ENCODE measurements at regions not wholly inside any gene's neighbourhood (a gene's known extent, or its start where the extent isn't known, plus 50 kb on each side); places are given as distances from the start of the nearest gene placed in this dataset.

DNA sequence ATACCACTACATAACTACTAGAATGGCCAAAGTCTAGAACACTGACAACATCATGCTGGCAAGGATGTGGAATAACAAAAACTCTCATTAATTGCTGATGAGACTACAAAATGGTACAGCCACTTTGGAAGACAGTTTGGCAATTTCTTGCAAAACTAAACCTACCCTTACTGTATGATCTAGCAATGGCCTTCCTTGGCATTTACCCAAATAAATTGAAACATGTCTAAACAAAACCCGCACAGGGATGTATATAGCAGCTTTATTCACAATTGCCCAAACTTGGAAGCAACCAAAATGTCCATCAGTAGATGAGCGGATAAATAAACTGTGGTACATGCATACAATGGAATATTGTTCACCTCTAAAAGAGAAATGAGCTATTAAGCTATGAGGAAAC, 87.9 kb upstream of the SLC24A5 start:
- TF ChIP-seq, protein P1, sequence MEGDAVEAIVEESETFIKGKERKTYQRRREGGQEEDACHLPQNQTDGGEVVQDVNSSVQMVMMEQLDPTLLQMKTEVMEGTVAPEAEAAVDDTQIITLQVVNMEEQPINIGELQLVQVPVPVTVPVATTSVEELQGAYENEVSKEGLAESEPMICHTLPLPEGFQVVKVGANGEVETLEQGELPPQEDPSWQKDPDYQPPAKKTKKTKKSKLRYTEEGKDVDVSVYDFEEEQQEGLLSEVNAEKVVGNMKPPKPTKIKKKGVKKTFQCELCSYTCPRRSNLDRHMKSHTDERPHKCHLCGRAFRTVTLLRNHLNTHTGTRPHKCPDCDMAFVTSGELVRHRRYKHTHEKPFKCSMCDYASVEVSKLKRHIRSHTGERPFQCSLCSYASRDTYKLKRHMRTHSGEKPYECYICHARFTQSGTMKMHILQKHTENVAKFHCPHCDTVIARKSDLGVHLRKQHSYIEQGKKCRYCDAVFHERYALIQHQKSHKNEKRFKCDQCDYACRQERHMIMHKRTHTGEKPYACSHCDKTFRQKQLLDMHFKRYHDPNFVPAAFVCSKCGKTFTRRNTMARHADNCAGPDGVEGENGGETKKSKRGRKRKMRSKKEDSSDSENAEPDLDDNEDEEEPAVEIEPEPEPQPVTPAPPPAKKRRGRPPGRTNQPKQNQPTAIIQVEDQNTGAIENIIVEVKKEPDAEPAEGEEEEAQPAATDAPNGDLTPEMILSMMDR (conservative IDR thresholded peaks at IDR 0.05; ENCODE audit: control insufficient read depth, insufficient read depth, low read depth, low read length), result no peak
- H3K4me3 ChIP-seq (ENCODE audit: control insufficient read depth, low read depth, low read length), result no peak overlapping the region
- no peak for DNase-seq (ENCODE audit: low read depth)

DNA sequence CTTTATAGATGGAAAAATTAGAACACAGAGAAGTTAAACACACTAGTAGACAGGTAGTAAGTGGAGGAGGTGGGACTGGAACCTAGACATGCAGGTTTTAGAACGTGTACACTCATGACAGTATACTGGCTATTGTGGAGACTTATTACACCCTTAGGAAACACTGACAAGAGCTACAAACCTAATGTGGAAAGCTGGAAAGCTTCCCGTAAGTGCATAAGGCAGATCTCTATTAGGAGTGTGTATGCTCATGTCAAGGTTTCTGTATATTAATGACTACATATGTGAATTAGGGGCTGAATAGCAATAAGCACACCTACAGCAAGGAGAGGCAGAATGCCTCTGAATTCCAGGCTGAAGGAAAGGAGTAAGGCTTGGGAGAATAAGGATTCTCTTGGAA, 82.6 kb upstream of the SLC24A5 start:
- H3K4me3 ChIP-seq (ENCODE audit: control insufficient read depth, low read depth, low read length), result no peak overlapping the region
- TF ChIP-seq, protein P1 (conservative IDR thresholded peaks at IDR 0.05; ENCODE audit: control insufficient read depth, insufficient read depth, low read depth, low read length), result no peak
- DNase-seq (ENCODE audit: low read depth), result no peak

DNA sequence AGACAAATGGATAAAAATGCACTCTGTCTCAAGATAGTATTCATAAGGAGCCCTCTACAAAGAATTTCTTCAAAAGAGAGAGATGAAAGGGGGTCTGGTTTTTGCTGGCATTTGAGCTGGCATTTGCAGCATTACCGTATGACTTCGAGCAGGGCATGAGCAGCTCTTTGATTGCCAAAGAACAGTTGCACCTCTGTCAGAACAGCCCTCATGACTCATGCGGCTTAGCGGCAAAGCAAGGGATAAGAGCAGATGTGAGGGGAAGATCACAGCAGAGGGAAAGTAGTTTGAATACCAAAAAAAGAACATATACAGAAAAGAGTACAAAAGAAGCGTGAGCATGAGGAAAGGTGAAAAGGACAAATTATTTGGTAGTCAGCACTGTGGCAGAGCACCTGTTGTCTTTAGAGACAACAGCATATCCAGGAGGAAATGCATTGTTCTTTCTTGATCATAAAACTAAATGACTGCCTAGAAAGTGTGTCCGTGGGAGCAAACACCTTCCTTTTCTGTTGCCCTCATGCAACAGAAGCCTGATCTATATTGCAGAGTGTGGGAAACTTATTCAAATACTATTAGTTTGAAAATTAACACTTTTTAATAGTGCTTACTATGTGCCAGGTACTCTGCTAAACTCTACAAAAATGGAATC, 80.5 kb upstream of the SLC24A5 start:
- H3K4me3 ChIP-seq (ENCODE audit: control insufficient read depth, low read depth, low read length), result no peak overlapping the region
- peak; percentile 43 for DNase-seq (ENCODE audit: low read depth)
- TF ChIP-seq, protein P1 (conservative IDR thresholded peaks at IDR 0.05; ENCODE audit: control insufficient read depth, insufficient read depth, low read depth, low read length), result no peak

DNA sequence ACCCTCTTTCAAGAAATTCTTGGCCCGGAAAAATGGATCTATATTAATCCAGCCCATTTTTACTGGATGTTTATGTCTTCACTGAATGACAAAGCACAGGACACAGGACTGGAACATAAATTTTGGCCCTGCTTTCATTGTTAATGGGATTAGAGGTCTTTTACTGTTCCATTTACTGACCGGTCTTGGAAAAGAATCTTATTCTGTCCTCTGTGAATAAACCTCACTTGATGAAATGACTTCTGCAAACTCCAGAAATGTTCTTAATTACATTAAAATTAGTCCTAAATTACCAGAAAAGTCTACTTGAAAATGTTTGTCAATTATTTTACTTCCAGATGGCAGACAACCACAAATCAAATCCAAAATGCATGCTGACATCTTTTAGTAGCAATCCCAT, 79.3 kb upstream of the SLC24A5 start:
- TF ChIP-seq, protein P1 (conservative IDR thresholded peaks at IDR 0.05; ENCODE audit: control insufficient read depth, insufficient read depth, low read depth, low read length), result no peak
- DNase-seq (ENCODE audit: low read depth), result no peak

DNA sequence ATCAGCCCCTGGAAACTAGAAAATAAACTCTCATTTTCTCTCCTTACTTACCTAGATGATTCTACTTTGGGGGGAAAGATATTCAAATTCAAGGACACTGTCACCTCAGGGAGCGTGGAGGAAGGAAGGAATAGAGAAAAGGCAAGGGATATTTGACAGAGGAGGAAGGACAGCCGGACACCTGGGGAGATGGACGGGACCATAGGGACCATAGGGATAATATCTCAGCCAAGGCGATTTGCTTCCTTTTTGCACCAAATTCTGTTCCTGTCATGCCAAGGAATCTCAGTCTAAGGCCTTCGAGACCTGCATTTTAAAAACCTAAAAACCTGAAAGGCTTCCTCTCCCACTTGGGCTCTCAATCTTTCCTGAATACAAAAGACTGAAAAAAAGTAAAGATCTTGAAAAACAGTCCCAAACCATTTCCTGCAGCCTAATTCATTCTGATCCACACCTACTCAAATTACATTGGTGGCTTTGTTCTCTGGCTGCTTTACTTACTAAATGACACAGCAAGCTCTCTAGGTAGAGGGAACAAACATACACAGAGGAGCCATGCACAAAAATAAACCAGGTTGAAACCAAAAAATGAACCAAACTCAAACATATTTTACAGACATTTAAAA, 73.9 kb upstream of the SLC24A5 start:
- TF ChIP-seq, protein P1 (conservative IDR thresholded peaks at IDR 0.05; ENCODE audit: control insufficient read depth, insufficient read depth, low read depth, low read length), result no peak
- H3K4me3 ChIP-seq (ENCODE audit: control insufficient read depth, low read depth, low read length), result no peak overlapping the region
- DNase-seq (ENCODE audit: low read depth), result no peak

More for the DNA sequence above, 79.3 kb upstream of the SLC24A5 start:
- H3K4me3 ChIP-seq (ENCODE audit: control insufficient read depth, low read depth, low read length), result no peak overlapping the region

DNA sequence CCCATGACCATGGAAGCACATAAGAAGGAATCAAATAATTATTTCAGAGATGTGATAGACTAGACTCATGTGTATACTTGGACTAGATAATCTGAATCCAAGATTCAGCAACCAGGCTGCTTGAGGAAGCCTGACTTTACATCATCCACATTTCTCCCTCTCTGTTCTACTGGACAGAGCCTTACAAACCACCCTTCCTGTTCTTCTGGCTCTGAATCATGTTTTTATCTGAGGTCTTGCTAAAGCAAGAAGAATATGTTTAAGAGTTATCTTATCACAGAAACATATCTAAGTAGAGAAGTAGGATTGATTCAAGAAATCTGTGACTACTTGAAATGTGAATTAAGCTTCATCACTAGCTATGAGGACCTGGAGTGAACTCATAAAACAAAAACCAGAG, 71.1 kb upstream of the SLC24A5 start:
- DNase-seq (ENCODE audit: low read depth), result no peak
- H3K4me3 ChIP-seq (ENCODE audit: control insufficient read depth, low read depth, low read length), result no peak overlapping the region
- TF ChIP-seq, protein P1 (conservative IDR thresholded peaks at IDR 0.05; ENCODE audit: control insufficient read depth, insufficient read depth, low read depth, low read length), result no peak
